A549 (cell line): ENCODE measurements at regions not wholly inside any gene's neighbourhood (a gene's known extent, or its start where the extent isn't known, plus 50 kb on each side); places are given as distances from the start of the nearest gene placed in this dataset.
A peak's percentile ranks its signal among the peaks of the same experiment; 100 is the strongest.

ENCODE experiments used
- ATAC-seq, 2 experiments: fragments of 200-7000 bp in 1 of 2; fragments of >200 bp in 1 of 2; cut with Nextera tagmentation in 1 of 2; cut with Tn5 transposase in 1 of 2; 3 replicates each; pipeline versions ENCODE4 v1.8.0 to v1.9.1; 2018 to 2020; ENCODE audit warnings: mild to moderate bottlenecking in 1 of 2, moderate library complexity in 1 of 2
- CTCF ChIA-PET: fragments of 300-600 bp; sonication (Branson Sonifier 250); formaldehyde crosslinking; extraction: SDS; loops from one replicate; lab custom pipeline; 2021; ENCODE audit warnings: antibody characterized with exemption, inconsistent platforms; lab: Yijun Ruan, JAX
- POLR2A ChIA-PET: fragments of 350-600 bp; formaldehyde crosslinking; extraction: SDS; loops from one replicate; lab custom pipeline; 2021; ENCODE audit warnings: antibody characterized with exemption, inconsistent platforms; lab: Yijun Ruan, JAX
- DNase-seq, 2 experiments: peaks; one replicate each; pipeline versions ENCODE4 v3.0.0 to v3.0.0-alpha.2; 2011 to 2016; ENCODE audit warnings: low read depth in 1 of 2, low spot score in 1 of 2
- FAIRE-seq: peaks from 2 replicates; lab custom pipeline; 2011; peaks lifted over from hg19 to GRCh38; lab: Jason Lieb, UNC
- H3K27ac ChIP-seq, 2 experiments: fragments of >200 bp; sonication (Bioruptor Twin); formaldehyde crosslinking; 3 replicates each; pipeline ENCODE4 v1.5.1; 2016 to 2017
- H3K4me1 ChIP-seq: fragments of >200 bp; sonication (Bioruptor Twin); formaldehyde crosslinking; 3 replicates; pipeline ENCODE4 v1.6.1; 2016
- H3K4me2 ChIP-seq: fragments of >200 bp; sonication (Bioruptor Twin); formaldehyde crosslinking; 3 replicates; pipeline ENCODE4 v1.6.1; 2016
- H3K4me3 ChIP-seq: fragments of >200 bp; sonication (Bioruptor Twin); formaldehyde crosslinking; 3 replicates; pipeline ENCODE4 v1.5.1; 2016
- H3K9me3 ChIP-seq: fragments of >200 bp; sonication (Bioruptor Twin); formaldehyde crosslinking; 3 replicates; pipeline ENCODE4 v1.6.1; 2016
- BHLHE40 ChIP-seq: IDR thresholded peaks from 2 replicates; pipeline ENCODE4 v1.6.1; 2012; ENCODE audit warnings: low read depth, low read length, inconsistent platforms
- CBX2 ChIP-seq: fragments of 200-600 bp; sonication (generic); IDR thresholded peaks from 2 replicates; pipeline ENCODE4 v1.6.1; 2016; ENCODE audit warnings: low read depth, mild to moderate bottlenecking, borderline replicate concordance
- CBX8 ChIP-seq: fragments of 200-600 bp; sonication (generic); IDR thresholded peaks from 2 replicates; pipeline ENCODE4 v1.6.1; 2016
- CEBPB ChIP-seq, 2 experiments: fragments of >200 bp in 1 of 2; sonication (Bioruptor Twin) in 1 of 2; formaldehyde crosslinking in 1 of 2; IDR thresholded peaks; 2 replicates each; pipeline ENCODE4 v1.6.1; 2012 to 2016
- CHD4 ChIP-seq: fragments of 200-600 bp; sonication (generic); IDR thresholded peaks from 2 replicates; pipeline ENCODE4 v1.6.1; 2016; ENCODE audit warnings: antibody characterized with exemption, mild to moderate bottlenecking, borderline replicate concordance
- EHF ChIP-seq: fragments of 250-450 bp; sonication (Bioruptor Pico); IDR thresholded peaks from 2 replicates; pipeline ENCODE4 v1.5.0; 2020; ENCODE audit warnings: mild to moderate bottlenecking
- EHMT2 ChIP-seq: fragments of 200-600 bp; sonication (generic); IDR thresholded peaks from 2 replicates; pipeline ENCODE4 v1.6.1; 2016; ENCODE audit warnings: antibody characterized with exemption, low read depth, mild to moderate bottlenecking, moderate library complexity
- FOXS1 ChIP-seq: fragments of 250-450 bp; sonication (Bioruptor Pico); IDR thresholded peaks from 2 replicates; pipeline ENCODE4 v1.5.0; 2020; ENCODE audit warnings: mild to moderate bottlenecking, moderate library complexity
- HDAC2 ChIP-seq: fragments of 200-600 bp; sonication (generic); IDR thresholded peaks from 2 replicates; pipeline ENCODE4 v1.6.1; 2016
- HEYL ChIP-seq: fragments of 250-450 bp; sonication (Bioruptor Pico); IDR thresholded peaks from 2 replicates; pipeline ENCODE4 v1.8.0; 2021; ENCODE audit warnings: mild to moderate bottlenecking, moderate library complexity
- HOXA7 ChIP-seq: fragments of 250-450 bp; sonication (Bioruptor Pico); IDR thresholded peaks from 2 replicates; pipeline ENCODE4 v1.5.0; 2020; ENCODE audit warnings: mild to moderate bottlenecking, moderate library complexity
- HOXB5 ChIP-seq: fragments of 250-450 bp; sonication (Bioruptor Pico); IDR thresholded peaks from 2 replicates; pipeline ENCODE4 v1.5.0; 2020; ENCODE audit warnings: mild to moderate bottlenecking, moderate library complexity
- JUN ChIP-seq, 2 experiments: fragments of >200 bp; sonication (Bioruptor Twin); formaldehyde crosslinking; IDR thresholded peaks; 2 replicates in 1 of 2; 3 replicates in 1 of 2; pipeline ENCODE4 v1.6.1; 2016 to 2017
- JUNB ChIP-seq: fragments of >200 bp; sonication (Bioruptor Twin); formaldehyde crosslinking; IDR thresholded peaks from 2 replicates; pipeline ENCODE4 v1.6.1; 2016
- KDM1A ChIP-seq: fragments of 200-600 bp; sonication (generic); IDR thresholded peaks from 2 replicates; pipeline ENCODE4 v1.6.1; 2016; ENCODE audit warnings: low read depth, mild to moderate bottlenecking
- MAFK ChIP-seq: fragments of 450-650 bp; IDR thresholded peaks from 2 replicates; pipeline ENCODE4 v1.6.1; 2014; ENCODE audit not compliant: partially characterized antibody
- MYC ChIP-seq: IDR thresholded peaks from 2 replicates; pipeline ENCODE4 v1.6.1; 2012; ENCODE audit warnings: mild to moderate bottlenecking, inconsistent platforms, low read length, improper control_type of control experiment, borderline replicate concordance
- NR3C1 ChIP-seq: fragments of >200 bp; sonication (Bioruptor Twin); formaldehyde crosslinking; IDR thresholded peaks from 3 replicates; pipeline ENCODE4 v1.6.1; 2017
- TFCP2L1 ChIP-seq: fragments of 250-450 bp; sonication (Bioruptor Pico); IDR thresholded peaks from 2 replicates; pipeline ENCODE4 v1.5.0; 2021; ENCODE audit warnings: mild to moderate bottlenecking
- ZC3H11A ChIP-seq: fragments of 450-650 bp; IDR thresholded peaks from 2 replicates; pipeline ENCODE4 v1.6.1; 2014; ENCODE audit warnings: antibody characterized with exemption, mild to moderate bottlenecking
- ZFP36 ChIP-seq: fragments of 450-650 bp; IDR thresholded peaks from 2 replicates; pipeline ENCODE4 v1.6.1; 2014; ENCODE audit warnings: borderline replicate concordance; ENCODE audit not compliant: partially characterized antibody
- WGBS: methylation state at CpG from one replicate; pipeline ENCODE4 v1.1.6; 2017; ENCODE audit errors: missing lambda C conversion rate; 5-methylcytosine and 5-hydroxymethylcytosine counted together
- TF ChIP-seq, protein P1 (sequence below): fragments of 150-350 bp; IDR thresholded peaks from 2 replicates; pipeline ENCODE4 v1.6.1; 2014; ENCODE audit warnings: low read depth, mild to moderate bottlenecking, low read length
- TF ChIP-seq, protein P2 (sequence below): IDR thresholded peaks from 2 replicates; pipeline ENCODE4 v1.6.1; 2012; ENCODE audit warnings: low read depth, borderline replicate concordance
- TF ChIP-seq, protein P3 (sequence below): fragments of >200 bp; sonication (Bioruptor Twin); formaldehyde crosslinking; IDR thresholded peaks from 3 replicates; pipeline ENCODE4 v1.6.1; 2016
- TF ChIP-seq, protein P4 (sequence below): fragments of >200 bp; sonication (Bioruptor Twin); formaldehyde crosslinking; IDR thresholded peaks from 3 replicates; pipeline ENCODE4 v1.5.1; 2016
- TF ChIP-seq, protein P5 (sequence below): fragments of >200 bp; sonication (Bioruptor Twin); formaldehyde crosslinking; IDR thresholded peaks from 2 replicates; pipeline ENCODE4 v1.6.1; 2016
- TF ChIP-seq, protein P6 (sequence below): IDR thresholded peaks from 2 replicates; pipeline ENCODE4 v1.6.1; 2012

DNA sequence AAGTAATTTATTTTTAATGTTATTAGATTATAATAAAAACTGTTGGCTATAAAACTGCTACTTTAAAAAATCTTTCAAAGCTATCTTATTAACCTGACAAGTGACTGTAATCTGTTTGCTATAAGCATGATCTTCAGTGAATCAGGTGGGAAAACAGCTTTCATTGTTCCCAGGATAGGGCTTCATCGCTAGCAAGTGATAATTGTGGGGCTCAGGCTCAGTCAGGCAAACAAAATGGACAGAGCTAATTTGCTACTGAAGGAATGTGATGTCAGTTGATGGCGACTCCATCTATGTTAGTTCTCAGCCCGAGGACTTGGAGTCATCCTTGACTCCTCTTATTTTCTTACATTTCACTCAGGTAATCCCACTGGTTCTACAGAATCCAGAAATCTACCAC is 125.0 kb downstream of the RASSF10 start:
- ChIA-PET POLR2A (no interaction called here), CTCF (interaction anchor here (1.4 kb wide), 1 partner anchor 8 kb away, joined by 4 read pairs; no protein-coding TSS in a partner anchor)
- FAIRE-seq (no peak), ATAC-seq (no peak), DNase-seq (no peak)
- peaks cover 23% of the 10 kb centered on the region for H3K4me1 ChIP-seq
- TF ChIP-seq, protein P1, sequence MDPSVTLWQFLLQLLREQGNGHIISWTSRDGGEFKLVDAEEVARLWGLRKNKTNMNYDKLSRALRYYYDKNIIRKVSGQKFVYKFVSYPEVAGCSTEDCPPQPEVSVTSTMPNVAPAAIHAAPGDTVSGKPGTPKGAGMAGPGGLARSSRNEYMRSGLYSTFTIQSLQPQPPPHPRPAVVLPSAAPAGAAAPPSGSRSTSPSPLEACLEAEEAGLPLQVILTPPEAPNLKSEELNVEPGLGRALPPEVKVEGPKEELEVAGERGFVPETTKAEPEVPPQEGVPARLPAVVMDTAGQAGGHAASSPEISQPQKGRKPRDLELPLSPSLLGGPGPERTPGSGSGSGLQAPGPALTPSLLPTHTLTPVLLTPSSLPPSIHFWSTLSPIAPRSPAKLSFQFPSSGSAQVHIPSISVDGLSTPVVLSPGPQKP, result no peak
- TF ChIP-seq CEBPB (IDR thresholded peaks at IDR 0.05), result no peak
- TF ChIP-seq TFCP2L1 (CRISPR knock-in tag), result no peak
- no peak for TF ChIP-seq JUN (IDR thresholded peaks at IDR 0.05)
- TF ChIP-seq MYC, result no peak
- TF ChIP-seq, protein P2, sequence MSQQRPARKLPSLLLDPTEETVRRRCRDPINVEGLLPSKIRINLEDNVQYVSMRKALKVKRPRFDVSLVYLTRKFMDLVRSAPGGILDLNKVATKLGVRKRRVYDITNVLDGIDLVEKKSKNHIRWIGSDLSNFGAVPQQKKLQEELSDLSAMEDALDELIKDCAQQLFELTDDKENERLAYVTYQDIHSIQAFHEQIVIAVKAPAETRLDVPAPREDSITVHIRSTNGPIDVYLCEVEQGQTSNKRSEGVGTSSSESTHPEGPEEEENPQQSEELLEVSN, result no peak
- TF ChIP-seq KDM1A, result no peak
- no peak for TF ChIP-seq HOXB5 (CRISPR knock-in tag)
- TF ChIP-seq FOXS1 (CRISPR knock-in tag), result no peak
- no peak for TF ChIP-seq ZFP36
- TF ChIP-seq BHLHE40, result no peak
- H3K4me3 ChIP-seq, result no peak overlapping the region
- WGBS, result 76% methylated on average over 3 of the region's 3 CpGs
- H3K9me3 ChIP-seq, result peaks cover 2% of the 10 kb centered on the region; the same call in 2 of the 3 replicates
- H3K27ac ChIP-seq, result peak overlapping the region in 1 of 2 experiments; percentile 98; a peak in 3 of 6 replicates
- no peak overlapping the region for H3K4me2 ChIP-seq

DNA sequence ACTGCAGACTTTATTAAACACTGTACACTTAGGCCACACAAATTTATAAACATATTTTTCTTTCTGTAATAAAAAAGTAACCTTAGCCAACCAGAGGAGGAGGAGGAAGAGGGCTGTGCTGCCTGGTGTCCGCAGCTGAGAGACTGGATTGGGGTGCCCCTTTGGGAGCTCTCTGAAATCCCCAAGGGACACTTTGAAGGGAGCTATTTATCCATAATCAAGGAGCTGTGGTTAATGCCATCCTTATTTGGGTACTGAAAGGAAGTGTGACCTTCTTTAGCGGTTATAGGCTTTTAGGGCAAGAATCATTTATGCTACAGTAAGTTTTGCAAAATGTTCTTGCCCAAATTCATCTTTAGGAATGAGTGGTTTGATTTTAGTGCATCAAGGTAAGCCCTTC is 125.8 kb downstream of the RASSF10 start:
- FAIRE-seq, result no peak
- no peak overlapping the region for H3K4me2 ChIP-seq

DNA sequence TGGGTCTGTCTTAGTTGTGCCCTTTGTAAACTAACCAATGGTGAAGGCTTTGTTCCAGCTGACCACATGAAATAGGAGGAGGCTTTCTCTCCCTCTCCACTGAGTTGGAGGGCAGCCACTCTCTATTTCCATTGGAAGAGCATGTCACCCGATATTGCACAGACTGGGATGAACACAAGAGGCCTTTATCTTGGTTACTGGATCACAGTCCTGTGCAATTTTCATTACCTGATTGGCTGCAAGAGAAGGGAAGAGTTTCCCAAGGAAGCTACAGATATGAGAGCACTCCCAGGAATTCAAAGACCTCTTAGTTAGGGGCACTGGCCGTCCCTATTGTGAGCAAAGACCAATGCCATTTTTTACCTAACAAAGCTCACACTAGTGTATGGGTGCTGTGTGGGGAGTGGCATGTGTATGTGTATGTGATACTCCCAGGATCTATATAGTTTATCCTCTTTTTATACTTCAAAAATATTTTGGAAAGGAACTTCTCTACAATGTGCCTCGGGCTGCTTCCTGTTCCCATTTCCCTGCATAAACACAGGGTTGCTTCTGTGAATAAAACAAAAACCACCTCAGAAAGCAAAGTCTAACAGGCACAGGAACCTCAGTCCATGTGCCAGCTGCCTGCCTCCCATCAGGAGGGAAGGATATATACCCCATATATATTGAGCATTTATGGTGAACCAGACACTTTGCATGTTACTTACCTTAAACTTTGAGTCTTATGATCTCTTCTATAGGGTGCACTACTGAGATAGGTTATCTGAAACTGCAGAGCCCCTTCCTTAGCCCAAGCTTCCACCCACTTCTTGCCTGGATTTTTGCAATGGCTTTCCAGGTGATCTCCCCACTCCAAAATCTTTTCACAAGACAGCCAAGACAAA is 126.5 kb downstream of the RASSF10 start:
- TF ChIP-seq, protein P3, sequence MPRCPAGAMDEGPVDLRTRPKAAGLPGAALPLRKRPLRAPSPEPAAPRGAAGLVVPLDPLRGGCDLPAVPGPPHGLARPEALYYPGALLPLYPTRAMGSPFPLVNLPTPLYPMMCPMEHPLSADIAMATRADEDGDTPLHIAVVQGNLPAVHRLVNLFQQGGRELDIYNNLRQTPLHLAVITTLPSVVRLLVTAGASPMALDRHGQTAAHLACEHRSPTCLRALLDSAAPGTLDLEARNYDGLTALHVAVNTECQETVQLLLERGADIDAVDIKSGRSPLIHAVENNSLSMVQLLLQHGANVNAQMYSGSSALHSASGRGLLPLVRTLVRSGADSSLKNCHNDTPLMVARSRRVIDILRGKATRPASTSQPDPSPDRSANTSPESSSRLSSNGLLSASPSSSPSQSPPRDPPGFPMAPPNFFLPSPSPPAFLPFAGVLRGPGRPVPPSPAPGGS, result no peak
- TF ChIP-seq HOXB5 (CRISPR knock-in tag) (no peak), EHMT2 (no peak), ZC3H11A (no peak), MAFK (no peak), HEYL (CRISPR knock-in tag) (no peak), JUNB (no peak), BHLHE40 (no peak), HOXA7 (CRISPR knock-in tag) (no peak), MYC (no peak), NR3C1 (no peak), CBX2 (no peak), KDM1A (no peak), CHD4 (no peak), ZFP36 (no peak)
- TF ChIP-seq, protein P1, result no peak
- TF ChIP-seq, protein P4, sequence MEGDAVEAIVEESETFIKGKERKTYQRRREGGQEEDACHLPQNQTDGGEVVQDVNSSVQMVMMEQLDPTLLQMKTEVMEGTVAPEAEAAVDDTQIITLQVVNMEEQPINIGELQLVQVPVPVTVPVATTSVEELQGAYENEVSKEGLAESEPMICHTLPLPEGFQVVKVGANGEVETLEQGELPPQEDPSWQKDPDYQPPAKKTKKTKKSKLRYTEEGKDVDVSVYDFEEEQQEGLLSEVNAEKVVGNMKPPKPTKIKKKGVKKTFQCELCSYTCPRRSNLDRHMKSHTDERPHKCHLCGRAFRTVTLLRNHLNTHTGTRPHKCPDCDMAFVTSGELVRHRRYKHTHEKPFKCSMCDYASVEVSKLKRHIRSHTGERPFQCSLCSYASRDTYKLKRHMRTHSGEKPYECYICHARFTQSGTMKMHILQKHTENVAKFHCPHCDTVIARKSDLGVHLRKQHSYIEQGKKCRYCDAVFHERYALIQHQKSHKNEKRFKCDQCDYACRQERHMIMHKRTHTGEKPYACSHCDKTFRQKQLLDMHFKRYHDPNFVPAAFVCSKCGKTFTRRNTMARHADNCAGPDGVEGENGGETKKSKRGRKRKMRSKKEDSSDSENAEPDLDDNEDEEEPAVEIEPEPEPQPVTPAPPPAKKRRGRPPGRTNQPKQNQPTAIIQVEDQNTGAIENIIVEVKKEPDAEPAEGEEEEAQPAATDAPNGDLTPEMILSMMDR, result no peak
- TF ChIP-seq, protein P5, sequence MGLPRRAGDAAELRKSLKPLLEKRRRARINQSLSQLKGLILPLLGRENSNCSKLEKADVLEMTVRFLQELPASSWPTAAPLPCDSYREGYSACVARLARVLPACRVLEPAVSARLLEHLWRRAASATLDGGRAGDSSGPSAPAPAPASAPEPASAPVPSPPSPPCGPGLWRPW, result no peak
- TF ChIP-seq, protein P6, sequence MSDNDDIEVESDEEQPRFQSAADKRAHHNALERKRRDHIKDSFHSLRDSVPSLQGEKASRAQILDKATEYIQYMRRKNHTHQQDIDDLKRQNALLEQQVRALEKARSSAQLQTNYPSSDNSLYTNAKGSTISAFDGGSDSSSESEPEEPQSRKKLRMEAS, result no peak

More for the DNA sequence above, 125.8 kb downstream of the RASSF10 start:
- 96% methylated on average over 2 of the region's 2 CpGs for WGBS
- no peak for ATAC-seq
- TF ChIP-seq CBX8 (no peak), EHF (no peak), HDAC2 (no peak)
- POLR2A ChIA-PET, result no interaction called here
- H3K4me3 ChIP-seq, result no peak overlapping the region
- no peak for DNase-seq
- H3K27ac ChIP-seq, result peak overlapping the region; percentile 36 to 98; a peak in 4 of 6 replicates
- peaks cover 29% of the 10 kb centered on the region for H3K4me1 ChIP-seq
- peaks cover 8% of the 10 kb centered on the region; the same call in 2 of the 3 replicates for H3K9me3 ChIP-seq
- CTCF ChIA-PET, result interaction anchor here (1.0 kb wide), 1 partner anchor 124 kb away, joined by 3 read pairs; no protein-coding TSS in a partner anchor

More for the DNA sequence above, 126.5 kb downstream of the RASSF10 start:
- H3K4me2 ChIP-seq, result no peak overlapping the region
- H3K27ac ChIP-seq, result peak overlapping the region; percentile 36 to 98; a peak in 5 of 6 replicates
- WGBS, result 60% methylated on average over 3 of the region's 3 CpGs
- H3K4me1 ChIP-seq, result peaks cover 36% of the 10 kb centered on the region
- FAIRE-seq (no peak), DNase-seq (peak in 1 of 2 experiments; percentile 24), ATAC-seq (no peak; a peak in 1 of 6 replicates)
- ChIA-PET CTCF (interaction anchor here (1.0 to 2.8 kb wide), 2 partner anchors 8 to 125 kb away, joined by 3 to 8 read pairs; no protein-coding TSS in a partner anchor), POLR2A (no interaction called here)
- H3K9me3 ChIP-seq, result peaks cover 8% of the 10 kb centered on the region; the same call in 2 of the 3 replicates
- no peak overlapping the region for H3K4me3 ChIP-seq
